K562 (cell line): ENCODE measurements at regions not wholly inside any gene's neighbourhood (a gene's known extent, or its start where the extent isn't known, plus 50 kb on each side); places are given as distances from the start of the nearest gene placed in this dataset.

Experiments used
- GTF2E2 ChIP-seq: fragments of 200-800 bp; sonication (Bioruptor generic); IDR thresholded peaks from 2 replicates; pipeline ENCODE4 v1.6.1; 2016; ENCODE audit warnings: missing genetic modification characterization, missing compliant biosample characterization
- NFRKB ChIP-seq: fragments of 450-650 bp; IDR thresholded peaks from 2 replicates; pipeline ENCODE4 v1.6.1; 2016; ENCODE audit warnings: low read depth
- TF ChIP-seq, protein P1 (sequence below), 2 experiments: fragments of 450-650 bp; formaldehyde crosslinking in 1 of 2; IDR thresholded peaks; 2 replicates each; pipeline versions ENCODE4 v1.4.0 to v1.6.1; 2014 to 2020; ENCODE audit warnings: mild to moderate bottlenecking in 2 of 2, borderline replicate concordance in 1 of 2, low read depth in 1 of 2
- TF ChIP-seq, protein P2 (sequence below), 2 experiments: fragments of 150-350 bp in 1 of 2; IDR thresholded peaks; 2 replicates each; pipeline ENCODE4 v1.6.1; 2012 to 2016; ENCODE audit warnings: low read depth in 2 of 2, low read length in 2 of 2, mild to moderate bottlenecking in 1 of 2, moderate library complexity in 1 of 2
- TF ChIP-seq, protein P3 (sequence below): fragments of 450-650 bp; IDR thresholded peaks from 2 replicates; pipeline ENCODE4 v1.6.1; 2017; ENCODE audit warnings: antibody characterized with exemption, mild to moderate bottlenecking

DNA sequence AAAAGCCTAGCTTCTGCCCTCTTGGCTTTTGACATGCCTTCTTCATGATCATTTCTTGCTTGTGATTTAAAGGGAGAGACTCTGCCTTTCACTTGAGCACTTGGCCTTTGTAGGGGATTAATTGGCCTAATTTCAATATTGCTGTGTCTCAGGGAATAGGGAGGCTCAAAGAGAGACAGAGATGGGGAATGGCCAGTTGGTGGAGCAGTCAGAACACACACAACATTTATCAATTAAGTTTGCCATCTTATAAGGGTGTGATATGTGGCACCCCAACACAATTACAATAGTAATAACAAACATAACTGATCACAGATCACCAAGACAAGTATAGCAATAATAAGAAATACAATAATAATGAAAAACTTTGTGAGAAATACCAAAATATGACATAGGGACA is 122.5 kb upstream of the VCX start (continued):
- TF ChIP-seq, protein P1, sequence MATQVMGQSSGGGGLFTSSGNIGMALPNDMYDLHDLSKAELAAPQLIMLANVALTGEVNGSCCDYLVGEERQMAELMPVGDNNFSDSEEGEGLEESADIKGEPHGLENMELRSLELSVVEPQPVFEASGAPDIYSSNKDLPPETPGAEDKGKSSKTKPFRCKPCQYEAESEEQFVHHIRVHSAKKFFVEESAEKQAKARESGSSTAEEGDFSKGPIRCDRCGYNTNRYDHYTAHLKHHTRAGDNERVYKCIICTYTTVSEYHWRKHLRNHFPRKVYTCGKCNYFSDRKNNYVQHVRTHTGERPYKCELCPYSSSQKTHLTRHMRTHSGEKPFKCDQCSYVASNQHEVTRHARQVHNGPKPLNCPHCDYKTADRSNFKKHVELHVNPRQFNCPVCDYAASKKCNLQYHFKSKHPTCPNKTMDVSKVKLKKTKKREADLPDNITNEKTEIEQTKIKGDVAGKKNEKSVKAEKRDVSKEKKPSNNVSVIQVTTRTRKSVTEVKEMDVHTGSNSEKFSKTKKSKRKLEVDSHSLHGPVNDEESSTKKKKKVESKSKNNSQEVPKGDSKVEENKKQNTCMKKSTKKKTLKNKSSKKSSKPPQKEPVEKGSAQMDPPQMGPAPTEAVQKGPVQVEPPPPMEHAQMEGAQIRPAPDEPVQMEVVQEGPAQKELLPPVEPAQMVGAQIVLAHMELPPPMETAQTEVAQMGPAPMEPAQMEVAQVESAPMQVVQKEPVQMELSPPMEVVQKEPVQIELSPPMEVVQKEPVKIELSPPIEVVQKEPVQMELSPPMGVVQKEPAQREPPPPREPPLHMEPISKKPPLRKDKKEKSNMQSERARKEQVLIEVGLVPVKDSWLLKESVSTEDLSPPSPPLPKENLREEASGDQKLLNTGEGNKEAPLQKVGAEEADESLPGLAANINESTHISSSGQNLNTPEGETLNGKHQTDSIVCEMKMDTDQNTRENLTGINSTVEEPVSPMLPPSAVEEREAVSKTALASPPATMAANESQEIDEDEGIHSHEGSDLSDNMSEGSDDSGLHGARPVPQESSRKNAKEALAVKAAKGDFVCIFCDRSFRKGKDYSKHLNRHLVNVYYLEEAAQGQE (IDR thresholded peaks at IDR 0.05; ENCODE audit: borderline replicate concordance), result no peak
- TF ChIP-seq, protein P1 (CRISPR knock-in tag; IDR thresholded peaks at IDR 0.05; ENCODE audit: low read depth), result no peak
- TF ChIP-seq, protein P2, sequence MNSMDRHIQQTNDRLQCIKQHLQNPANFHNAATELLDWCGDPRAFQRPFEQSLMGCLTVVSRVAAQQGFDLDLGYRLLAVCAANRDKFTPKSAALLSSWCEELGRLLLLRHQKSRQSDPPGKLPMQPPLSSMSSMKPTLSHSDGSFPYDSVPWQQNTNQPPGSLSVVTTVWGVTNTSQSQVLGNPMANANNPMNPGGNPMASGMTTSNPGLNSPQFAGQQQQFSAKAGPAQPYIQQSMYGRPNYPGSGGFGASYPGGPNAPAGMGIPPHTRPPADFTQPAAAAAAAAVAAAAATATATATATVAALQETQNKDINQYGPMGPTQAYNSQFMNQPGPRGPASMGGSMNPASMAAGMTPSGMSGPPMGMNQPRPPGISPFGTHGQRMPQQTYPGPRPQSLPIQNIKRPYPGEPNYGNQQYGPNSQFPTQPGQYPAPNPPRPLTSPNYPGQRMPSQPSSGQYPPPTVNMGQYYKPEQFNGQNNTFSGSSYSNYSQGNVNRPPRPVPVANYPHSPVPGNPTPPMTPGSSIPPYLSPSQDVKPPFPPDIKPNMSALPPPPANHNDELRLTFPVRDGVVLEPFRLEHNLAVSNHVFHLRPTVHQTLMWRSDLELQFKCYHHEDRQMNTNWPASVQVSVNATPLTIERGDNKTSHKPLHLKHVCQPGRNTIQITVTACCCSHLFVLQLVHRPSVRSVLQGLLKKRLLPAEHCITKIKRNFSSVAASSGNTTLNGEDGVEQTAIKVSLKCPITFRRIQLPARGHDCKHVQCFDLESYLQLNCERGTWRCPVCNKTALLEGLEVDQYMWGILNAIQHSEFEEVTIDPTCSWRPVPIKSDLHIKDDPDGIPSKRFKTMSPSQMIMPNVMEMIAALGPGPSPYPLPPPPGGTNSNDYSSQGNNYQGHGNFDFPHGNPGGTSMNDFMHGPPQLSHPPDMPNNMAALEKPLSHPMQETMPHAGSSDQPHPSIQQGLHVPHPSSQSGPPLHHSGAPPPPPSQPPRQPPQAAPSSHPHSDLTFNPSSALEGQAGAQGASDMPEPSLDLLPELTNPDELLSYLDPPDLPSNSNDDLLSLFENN (IDR thresholded peaks at IDR 0.05; ENCODE audit: low read depth in 2 of 2, low read length in 2 of 2), result no peak
- TF ChIP-seq GTF2E2 (tag) (no peak), NFRKB (no peak)
- TF ChIP-seq, protein P3, sequence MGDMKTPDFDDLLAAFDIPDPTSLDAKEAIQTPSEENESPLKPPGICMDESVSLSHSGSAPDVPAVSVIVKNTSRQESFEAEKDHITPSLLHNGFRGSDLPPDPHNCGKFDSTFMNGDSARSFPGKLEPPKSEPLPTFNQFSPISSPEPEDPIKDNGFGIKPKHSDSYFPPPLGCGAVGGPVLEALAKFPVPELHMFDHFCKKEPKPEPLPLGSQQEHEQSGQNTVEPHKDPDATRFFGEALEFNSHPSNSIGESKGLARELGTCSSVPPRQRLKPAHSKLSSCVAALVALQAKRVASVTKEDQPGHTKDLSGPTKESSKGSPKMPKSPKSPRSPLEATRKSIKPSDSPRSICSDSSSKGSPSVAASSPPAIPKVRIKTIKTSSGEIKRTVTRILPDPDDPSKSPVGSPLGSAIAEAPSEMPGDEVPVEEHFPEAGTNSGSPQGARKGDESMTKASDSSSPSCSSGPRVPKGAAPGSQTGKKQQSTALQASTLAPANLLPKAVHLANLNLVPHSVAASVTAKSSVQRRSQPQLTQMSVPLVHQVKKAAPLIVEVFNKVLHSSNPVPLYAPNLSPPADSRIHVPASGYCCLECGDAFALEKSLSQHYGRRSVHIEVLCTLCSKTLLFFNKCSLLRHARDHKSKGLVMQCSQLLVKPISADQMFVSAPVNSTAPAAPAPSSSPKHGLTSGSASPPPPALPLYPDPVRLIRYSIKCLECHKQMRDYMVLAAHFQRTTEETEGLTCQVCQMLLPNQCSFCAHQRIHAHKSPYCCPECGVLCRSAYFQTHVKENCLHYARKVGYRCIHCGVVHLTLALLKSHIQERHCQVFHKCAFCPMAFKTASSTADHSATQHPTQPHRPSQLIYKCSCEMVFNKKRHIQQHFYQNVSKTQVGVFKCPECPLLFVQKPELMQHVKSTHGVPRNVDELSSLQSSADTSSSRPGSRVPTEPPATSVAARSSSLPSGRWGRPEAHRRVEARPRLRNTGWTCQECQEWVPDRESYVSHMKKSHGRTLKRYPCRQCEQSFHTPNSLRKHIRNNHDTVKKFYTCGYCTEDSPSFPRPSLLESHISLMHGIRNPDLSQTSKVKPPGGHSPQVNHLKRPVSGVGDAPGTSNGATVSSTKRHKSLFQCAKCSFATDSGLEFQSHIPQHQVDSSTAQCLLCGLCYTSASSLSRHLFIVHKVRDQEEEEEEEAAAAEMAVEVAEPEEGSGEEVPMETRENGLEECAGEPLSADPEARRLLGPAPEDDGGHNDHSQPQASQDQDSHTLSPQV, result no peak
